Stimulated activated CD8-positive, alpha-beta memory T cell treated with anti-CD3 and anti-CD28 coated beads, Interleukin-7, amount 100 ng/mL, for 48 hours (primary cell): ENCODE measurements at regions not wholly inside any gene's neighbourhood (a gene's known extent, or its start where the extent isn't known, plus 50 kb on each side); places are given as distances from the start of the nearest gene placed in this dataset.

Source experiments
- DNase-seq, 2 donors: peaks; one replicate each; pipeline ENCODE4 v3.0.0-alpha.2; 2020; ENCODE audit warnings: low read depth in 1 of 2; ENCODE audit errors: extremely low read depth in 1 of 2

GRCh38 chr11:112770033-112770432, 191.2 kb upstream of the NCAM1 start:
- DNase-seq: no peak

DNA sequence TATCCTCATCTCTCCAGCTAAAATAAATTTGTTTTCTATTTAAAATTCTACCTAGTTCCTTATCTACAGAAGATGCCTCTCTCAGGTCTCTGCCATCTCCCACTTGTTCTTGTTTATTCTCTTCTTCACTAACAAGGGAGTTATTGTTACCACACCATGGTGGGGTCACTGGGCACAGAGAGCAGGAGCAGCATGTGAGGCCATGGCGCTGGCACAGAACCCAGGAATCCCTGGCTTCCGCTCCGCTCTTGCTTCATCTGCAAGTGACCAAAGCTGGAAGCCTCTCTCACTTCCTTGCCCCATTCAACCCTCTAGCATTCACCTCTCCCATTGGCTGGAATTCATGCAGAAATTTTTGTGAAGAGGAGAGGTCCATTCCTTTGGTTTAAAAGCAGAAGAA, 190.7 kb upstream of the NCAM1 start:
- no peak for DNase-seq

DNA sequence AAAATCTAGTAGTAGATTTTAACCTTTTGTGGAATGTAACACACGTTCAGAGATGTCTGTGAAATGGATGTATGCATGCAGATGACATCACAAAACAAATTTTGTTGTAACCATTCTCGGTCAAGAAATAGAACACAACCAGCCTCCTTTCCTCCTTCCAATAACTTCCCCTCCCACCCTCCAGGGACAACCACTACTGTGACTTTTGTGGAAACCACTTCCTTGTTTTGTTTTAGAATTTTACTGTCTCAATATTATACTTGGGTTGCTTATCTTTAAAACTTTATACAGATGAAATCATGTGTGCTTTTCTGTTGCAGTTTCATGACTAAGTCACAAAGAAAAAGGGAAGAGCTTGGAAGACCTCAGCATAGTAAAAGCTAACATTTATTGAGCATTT, 189.4 kb upstream of the NCAM1 start:
- no peak for DNase-seq

GRCh38 chr11:112773264-112773663, 188.0 kb upstream of the NCAM1 start:
- DNase-seq: no peak

- no peak for DNase-seq
Measured at GRCh38 chr11:112776834-112777233, 184.4 kb upstream of the NCAM1 start.

DNA sequence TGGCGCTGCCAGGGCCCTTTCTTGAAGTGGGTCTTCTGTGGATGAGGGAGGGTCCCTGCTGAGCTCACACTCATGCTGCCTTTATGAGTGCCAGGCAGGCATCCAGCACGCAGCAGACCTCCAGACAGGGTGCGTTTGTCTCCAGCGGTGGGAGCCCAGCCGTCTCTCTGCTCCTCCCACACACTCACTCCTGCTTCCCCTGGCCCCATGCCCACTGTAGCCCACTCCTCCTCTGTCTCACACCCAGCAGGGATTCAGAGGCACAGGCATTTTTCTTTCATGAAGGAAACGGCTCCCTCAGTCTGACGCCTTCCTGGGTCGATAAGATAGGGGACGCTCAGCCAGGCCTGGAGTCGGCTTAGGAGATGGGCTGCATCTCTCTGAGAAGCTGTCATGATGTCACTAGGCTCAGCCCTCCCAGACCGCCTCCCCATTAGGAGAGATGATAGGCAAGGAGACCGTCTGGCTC, 183.9 kb upstream of the NCAM1 start:
- DNase-seq: no peak

DNA sequence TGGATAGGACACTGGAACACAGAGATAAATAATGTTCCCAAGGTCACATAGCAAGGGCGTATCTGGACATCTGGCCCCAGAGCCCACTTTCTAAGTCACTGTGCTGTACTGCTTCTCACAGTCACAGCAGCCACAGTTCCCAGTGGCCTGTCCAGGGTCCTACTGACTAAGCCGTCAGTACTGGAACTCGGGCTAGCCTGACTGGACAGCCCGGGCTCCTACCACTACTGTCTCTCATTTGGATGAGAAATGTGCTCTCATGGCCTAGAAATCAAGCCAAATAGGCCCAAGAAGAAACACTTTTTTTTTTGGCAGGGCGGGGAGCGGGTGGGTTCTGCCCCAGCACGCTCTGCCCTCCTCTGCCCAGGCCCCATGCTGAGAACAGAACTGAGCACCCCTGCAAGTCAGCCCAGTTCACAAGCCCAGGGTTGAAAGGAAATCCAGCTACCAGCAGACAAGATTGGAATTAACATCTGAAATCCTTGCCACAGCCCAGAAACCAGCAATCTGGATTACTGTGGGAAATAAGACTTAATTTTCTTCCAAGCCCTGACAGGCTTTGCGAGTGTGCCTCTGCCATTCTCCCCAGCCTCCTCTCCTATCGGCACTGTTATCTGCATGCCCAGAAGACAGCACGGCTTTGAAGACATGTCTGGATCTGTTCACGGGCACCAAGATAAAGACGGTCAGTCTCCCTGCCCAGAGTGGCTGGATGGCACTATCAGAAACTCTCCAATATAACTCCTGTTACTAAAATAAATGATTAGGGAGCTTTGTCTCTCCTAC, 182.9 kb upstream of the NCAM1 start:
- DNase-seq: no peak

DNA sequence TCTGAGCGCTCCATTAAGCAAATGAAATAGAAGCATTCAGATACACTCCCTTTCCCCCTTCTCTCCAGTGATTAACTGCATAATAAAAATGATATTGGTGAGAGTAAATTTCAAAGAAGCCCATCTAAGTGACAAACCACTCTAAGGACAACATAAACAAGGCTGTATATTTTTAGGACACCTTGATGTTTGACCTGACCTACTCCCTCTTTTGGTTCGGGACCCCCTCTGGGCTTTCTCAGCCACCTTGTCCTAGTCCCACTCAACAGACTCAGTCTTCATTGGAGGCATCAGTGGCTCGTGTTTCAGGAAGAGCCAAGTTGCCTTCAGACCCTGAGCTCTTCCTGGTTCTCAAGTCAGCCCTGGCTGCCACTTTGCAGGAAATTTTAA, 182.3 kb upstream of the NCAM1 start:
- DNase-seq: no peak

DNA sequence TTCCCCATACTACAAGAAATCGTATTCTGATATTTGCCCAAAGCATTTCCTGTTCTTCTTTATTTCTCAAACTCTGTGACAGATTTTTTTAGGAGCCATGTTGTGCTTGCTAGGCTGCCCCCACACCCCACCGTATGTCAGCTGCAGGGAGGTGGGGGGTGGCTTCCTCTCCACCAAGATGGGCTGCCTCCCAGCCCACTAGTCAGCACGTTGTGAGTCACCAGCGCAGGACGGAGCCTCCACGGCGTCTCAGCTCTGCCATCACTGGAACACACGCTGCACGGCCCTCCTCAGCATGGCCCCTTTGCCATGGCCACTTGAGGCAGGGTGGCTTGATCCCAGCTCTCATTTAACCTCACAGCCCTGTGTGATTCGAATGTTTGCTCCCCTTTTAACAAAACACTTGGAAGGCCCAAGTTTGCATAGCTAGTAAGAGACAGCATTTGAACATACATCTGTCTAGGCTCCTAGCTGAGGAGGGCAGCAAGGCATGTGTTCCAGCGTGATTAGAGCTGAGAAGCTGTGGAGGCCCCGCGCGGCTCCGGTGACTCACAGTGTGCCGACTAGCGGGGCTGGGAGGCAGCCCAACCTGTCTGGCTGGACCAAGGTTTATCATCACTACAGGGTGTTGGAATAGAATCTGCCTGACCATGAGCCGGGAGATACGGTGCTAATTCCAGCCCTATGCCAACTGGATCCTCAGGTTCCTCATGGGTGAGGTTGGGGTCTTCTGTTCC, 180.7 kb upstream of the NCAM1 start:
- DNase-seq: no peak

GRCh38 chr11:112783945-112784322, 177.3 kb upstream of the NCAM1 start:
- DNase-seq: no peak

GRCh38 chr11:112784323-112785073, 176.7 kb upstream of the NCAM1 start:
- DNase-seq: no peak

GRCh38 chr11:112785149-112785548, 176.1 kb upstream of the NCAM1 start:
- no peak for DNase-seq

GRCh38 chr11:112785719-112786118, 175.5 kb upstream of the NCAM1 start:
- DNase-seq: no peak

GRCh38 chr11:112786196-112786595, 175.0 kb upstream of the NCAM1 start:
- DNase-seq: no peak

DNA sequence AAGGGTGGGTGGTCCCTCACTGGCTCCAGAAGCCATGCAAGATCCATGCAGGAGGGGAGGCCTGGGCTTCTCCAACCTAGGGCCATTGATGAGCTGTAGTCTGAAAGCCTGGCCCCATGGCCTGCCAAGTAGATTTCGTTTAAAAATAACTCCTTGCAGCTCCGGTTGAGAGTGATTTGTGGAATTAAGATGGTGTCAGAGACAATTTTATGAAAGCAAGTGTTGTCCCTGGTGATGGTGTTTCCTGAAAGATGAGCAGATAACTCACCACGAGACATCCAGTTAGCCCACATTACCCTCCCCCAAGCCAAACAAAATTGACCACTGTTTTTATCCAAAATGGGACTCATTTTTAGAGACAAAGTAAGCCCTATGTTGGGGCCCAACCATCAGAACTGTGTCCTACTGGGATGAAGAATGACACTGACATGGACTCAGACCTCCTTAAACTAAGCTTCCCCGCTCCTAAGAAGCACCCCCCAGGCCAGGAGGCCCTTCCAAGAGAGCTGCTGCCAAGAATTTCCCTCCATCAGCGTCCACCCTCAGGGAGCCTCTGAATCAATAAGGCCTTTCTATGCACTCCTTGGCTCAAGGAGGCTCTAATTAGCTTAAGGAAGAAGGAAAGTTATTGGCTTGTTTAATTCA, 174.2 kb upstream of the NCAM1 start:
- DNase-seq: no peak

GRCh38 chr11:112789481-112789880, 171.7 kb upstream of the NCAM1 start:
- DNase-seq: no peak

GRCh38 chr11:112790286-112790685, 170.9 kb upstream of the NCAM1 start:
- no peak for DNase-seq

DNA sequence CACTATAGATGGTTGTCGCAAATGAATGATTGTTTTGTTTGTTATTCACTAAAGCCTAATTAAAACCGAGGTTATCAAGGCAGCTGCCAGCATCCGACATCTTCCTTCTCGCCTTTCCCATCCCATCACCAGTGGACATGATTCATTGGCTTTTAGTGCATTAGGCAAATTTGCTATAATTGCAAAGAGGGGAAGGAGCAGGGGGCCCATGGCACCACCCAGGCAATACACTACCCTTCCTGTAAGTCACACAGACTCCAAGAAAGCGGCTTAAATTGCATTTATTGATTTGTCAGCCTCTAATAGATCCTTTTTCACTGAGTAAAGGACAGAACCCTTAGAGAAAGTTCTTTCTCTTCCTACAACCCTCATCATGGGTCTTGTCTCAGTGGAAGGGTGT, 169.2 kb upstream of the NCAM1 start:
- DNase-seq: no peak

GRCh38 chr11:112793416-112793815, 167.8 kb upstream of the NCAM1 start:
- no peak for DNase-seq

GRCh38 chr11:112794331-112794846, 166.8 kb upstream of the NCAM1 start:
- no peak for DNase-seq
